A673 (cell line): ENCODE measurements at regions not wholly inside any gene's neighbourhood (a gene's known extent, or its start where the extent isn't known, plus 50 kb on each side); places are given as distances from the start of the nearest gene placed in this dataset.

Experiments
- CTCF ChIP-seq: fragments of 300-800, 200-600 bp; sonication (generic); conservative IDR thresholded peaks from 2 replicates; pipeline ENCODE4 v1.5.1; 2017; ENCODE audit warnings: low read depth, mild to moderate bottlenecking, antibody characterized with exemption, low read length, moderate library complexity, mixed read lengths
- EZH2 ChIP-seq: fragments of 200-600 bp; sonication (generic); IDR thresholded peaks from 2 replicates; pipeline ENCODE4 v1.6.1; 2017; ENCODE audit warnings: borderline replicate concordance, low read depth, mild to moderate bottlenecking, mixed read lengths, antibody characterized with exemption, low read length; ENCODE audit not compliant: poor library complexity, severe bottlenecking

GRCh38 chr6:142700032-142700431 is 244.9 kb downstream of the HIVEP2 start:
- no peak for TF ChIP-seq CTCF
- no peak for TF ChIP-seq EZH2
